A673 (cell line): ENCODE measurements at regions not wholly inside any gene's neighbourhood (a gene's known extent, or its start where the extent isn't known, plus 50 kb on each side); places are given as distances from the start of the nearest gene placed in this dataset.
A peak's percentile ranks its signal among the peaks of the same experiment; 100 is the strongest.

Experiments
- BruUV-seq: library from RNA; stranded (reverse); fragments of 400-500 nt; replicated peaks from 2 replicates; lab custom pipeline; 2021; lab: Mats Ljungman, UMichigan
- CTCF ChIA-PET: fragments of 300-600 bp; sonication (Branson Sonifier 250); formaldehyde crosslinking; loops from one replicate; lab custom pipeline; 2022; ENCODE audit warnings: antibody characterized with exemption; lab: Charles Lee
- POLR2A ChIA-PET: fragments of 300-600 bp; sonication (Branson Sonifier 250); formaldehyde crosslinking; loops from one replicate; lab custom pipeline; 2022; ENCODE audit warnings: antibody characterized with exemption; ENCODE audit not compliant: low non-redundant PET; lab: Charles Lee
- DNase-seq: peaks from one replicate; pipeline ENCODE4 v3.0.0-alpha.2; 2015; ENCODE audit warnings: low spot score
- H3K27ac ChIP-seq: fragments of 200-600 bp; sonication (generic); 2 replicates; pipeline ENCODE4 v1.5.1; 2016; ENCODE audit warnings: mixed run types, low read depth, mild to moderate bottlenecking, mixed read lengths, antibody characterized with exemption, low read length; ENCODE audit not compliant: poor library complexity, severe bottlenecking
- H3K27me3 ChIP-seq: fragments of 200-600 bp; sonication (generic); replicated peaks from 2 replicates; pipeline ENCODE4 v1.6.1; 2017; ENCODE audit warnings: mixed run types, low read depth, mild to moderate bottlenecking, mixed read lengths, antibody characterized with exemption, low read length; ENCODE audit not compliant: insufficient read depth, poor library complexity
- H3K36me3 ChIP-seq: fragments of 200-600 bp; sonication (generic); 2 replicates; pipeline ENCODE4 v1.6.1; 2016; ENCODE audit warnings: mixed run types, mild to moderate bottlenecking, mixed read lengths, antibody characterized with exemption, low read length; ENCODE audit not compliant: insufficient read depth, poor library complexity, severe bottlenecking
- H3K4me1 ChIP-seq: fragments of 200-600 bp; sonication (generic); 2 replicates; pipeline ENCODE4 v1.6.1; 2017; ENCODE audit warnings: mixed run types, mild to moderate bottlenecking, mixed read lengths, antibody characterized with exemption, low read length; ENCODE audit not compliant: insufficient read depth, poor library complexity, severe bottlenecking
- H3K4me3 ChIP-seq: fragments of 200-600 bp; sonication (generic); 2 replicates; pipeline ENCODE4 v1.5.1; 2016; ENCODE audit warnings: low read depth, mixed run types, mild to moderate bottlenecking, mixed read lengths, low read length; ENCODE audit not compliant: poor library complexity, severe bottlenecking
- H3K9me3 ChIP-seq: fragments of 200-600 bp; sonication (generic); 2 replicates; pipeline ENCODE4 v1.6.1; 2016; ENCODE audit warnings: mixed run types, low read depth, mild to moderate bottlenecking, mixed read lengths, antibody characterized with exemption, low read length; ENCODE audit not compliant: poor library complexity, severe bottlenecking
- CTCF ChIP-seq: fragments of 300-800, 200-600 bp; sonication (generic); conservative IDR thresholded peaks from 2 replicates; pipeline ENCODE4 v1.5.1; 2017; ENCODE audit warnings: low read depth, mild to moderate bottlenecking, antibody characterized with exemption, low read length, moderate library complexity, mixed read lengths
- EZH2 ChIP-seq: fragments of 200-600 bp; sonication (generic); IDR thresholded peaks from 2 replicates; pipeline ENCODE4 v1.6.1; 2017; ENCODE audit warnings: borderline replicate concordance, low read depth, mild to moderate bottlenecking, mixed read lengths, antibody characterized with exemption, low read length; ENCODE audit not compliant: poor library complexity, severe bottlenecking
- intact Hi-C: fragments of 100-400 bp; cut with micrococcal nuclease; formaldehyde crosslinking; loops from one replicate; pipeline ENCODE4 v1.10.0; 2022; ENCODE audit not compliant: unreplicated experiment

DNA sequence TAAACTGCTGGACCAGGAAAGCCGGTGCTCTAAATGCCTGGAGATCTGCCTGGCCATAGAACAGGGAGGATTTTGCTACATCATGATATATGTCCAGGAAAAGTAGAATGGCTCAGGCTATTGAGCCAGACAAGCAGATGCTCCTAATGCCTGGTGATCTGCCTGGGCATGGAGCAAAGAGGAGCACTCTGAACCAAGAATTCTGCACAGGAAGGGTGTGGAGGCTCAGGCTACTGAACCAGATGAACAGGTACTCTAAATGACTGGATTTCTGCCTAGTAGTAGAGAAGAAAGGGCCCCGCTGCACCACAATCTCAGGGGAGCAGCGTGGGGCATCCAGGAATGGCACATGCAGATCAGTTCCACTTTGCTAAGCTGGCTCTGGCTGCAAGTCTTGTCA is 607.9 kb downstream of the ANKRD50 start:
- no peak for DNase-seq
- TF ChIP-seq EZH2 = no peak
- TF ChIP-seq CTCF = no peak
- Histone ChIP-seq H3K27ac (no peak overlapping the region), H3K4me3 (no peak overlapping the region), H3K36me3 (no peaks in the 10 kb centered on the region), H3K9me3 (no peaks in the 10 kb centered on the region), H3K4me1 (no peaks in the 10 kb centered on the region), H3K27me3 (no peaks in the 10 kb centered on the region)
- BruUV-seq = no TSS peak
- CTCF ChIA-PET = no interaction called here
- intact Hi-C loops = no loop called here
- POLR2A ChIA-PET = no interaction called here

DNA sequence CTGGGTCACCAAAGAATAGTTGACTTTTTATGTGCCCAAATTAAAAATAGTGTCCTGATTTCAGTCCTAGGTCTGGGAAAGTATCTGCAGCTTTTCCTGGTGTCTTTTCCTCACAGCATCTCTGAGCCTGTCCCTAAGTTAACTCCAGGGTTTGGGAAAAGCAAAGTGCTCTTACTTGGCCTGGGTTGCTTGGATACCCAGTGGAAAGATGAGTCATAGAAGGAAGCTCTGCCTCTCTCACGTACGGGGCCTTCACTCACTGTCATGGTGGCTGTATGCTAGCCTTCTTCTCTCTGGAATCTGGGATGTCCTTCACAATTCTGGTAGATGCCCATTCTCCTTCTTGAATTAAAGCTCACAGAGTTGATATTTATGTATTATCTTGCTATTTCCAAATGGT is 607.3 kb downstream of the ANKRD50 start:
- no TSS peak for BruUV-seq
- POLR2A ChIA-PET = no interaction called here
- Histone ChIP-seq H3K27ac (no peak overlapping the region), H3K27me3 (no peaks in the 10 kb centered on the region), H3K9me3 (no peaks in the 10 kb centered on the region), H3K4me3 (no peak overlapping the region), H3K4me1 (no peaks in the 10 kb centered on the region), H3K36me3 (no peaks in the 10 kb centered on the region)
- no peak for DNase-seq
- TF ChIP-seq EZH2 = no peak
- CTCF ChIA-PET = no interaction called here
- intact Hi-C loops = no loop called here

- no TSS peak for BruUV-seq
- Histone ChIP-seq H3K27me3 (no peaks in the 10 kb centered on the region), H3K36me3 (no peaks in the 10 kb centered on the region), H3K4me3 (no peak overlapping the region), H3K9me3 (no peaks in the 10 kb centered on the region), H3K4me1 (peaks cover under 1% of the 10 kb centered on the region), H3K27ac (no peak overlapping the region)
- ChIA-PET POLR2A (no interaction called here), CTCF (interaction anchor here (1.1 kb wide), 1 partner anchor 339 kb away, joined by 3 read pairs; no protein-coding TSS in a partner anchor)
- no peak for TF ChIP-seq EZH2
- TF ChIP-seq CTCF = no peak
- no peak for DNase-seq
- intact Hi-C loops = loop anchor here (5.0 kb wide), 5 partner anchors 151 to 984 kb away; partner anchors contain the start of gene SPRY1
Observed at GRCh38 chr4:124111411-124111810, 601.1 kb downstream of the ANKRD50 start.

- POLR2A ChIA-PET = no interaction called here
- intact Hi-C loops = loop anchor here (2.0 to 5.0 kb wide), 7 partner anchors 150 to 1007 kb away; partner anchors contain the start of gene SPRY1
- Histone ChIP-seq H3K27me3 (no peaks in the 10 kb centered on the region), H3K36me3 (no peaks in the 10 kb centered on the region), H3K9me3 (no peaks in the 10 kb centered on the region), H3K27ac (no peak overlapping the region), H3K4me1 (peaks cover 5% of the 10 kb centered on the region), H3K4me3 (no peak overlapping the region)
- TF ChIP-seq CTCF (peak; percentile 68), EZH2 (no peak)
- CTCF ChIA-PET = interaction anchor here (1.1 kb wide), 1 partner anchor 339 kb away, joined by 3 read pairs; no protein-coding TSS in a partner anchor
- peak; percentile 74 for DNase-seq
- no TSS peak for BruUV-seq
Observed at GRCh38 chr4:124111922-124112321, 600.6 kb downstream of the ANKRD50 start.
